ENCODE measurements at regions not wholly inside any gene's neighbourhood (a gene's known extent, or its start where the extent isn't known, plus 50 kb on each side); places are given as distances from the start of the nearest gene placed in this dataset.

GRCh38 chr9:33645706-33646105 lies 121.7 kb downstream of the ANKRD18B start:
- TF ChIP-seq POLR2AphosphoS5 (IDR thresholded peaks at IDR 0.05; ENCODE audit: borderline replicate concordance, low read depth, low read length) (no peak), FOXP2 (optimal IDR thresholded peaks at IDR 0.05; ENCODE audit: control extremely low read depth, extremely low read length, insufficient read depth) (no peak)

Measured in SK-N-MC (cell line).